GM18951 (cell line): ENCODE measurements at regions not wholly inside any gene's neighbourhood (a gene's known extent, or its start where the extent isn't known, plus 50 kb on each side); places are given as distances from the start of the nearest gene placed in this dataset.

Source experiments
- POLR2A ChIP-seq: IDR thresholded peaks from 4 replicates; pipeline ENCODE4 v1.6.1; 2011; ENCODE audit warnings: mild to moderate bottlenecking; ENCODE audit not compliant: insufficient read length, insufficient read depth; ENCODE audit errors: extremely low read depth
- in situ Hi-C: fragments of 300-500 bp; cut with MboI; formaldehyde crosslinking; loops from one replicate; pipeline ENCODE4 v1.12.0; 2022; ENCODE audit warnings: low sequenced_read_pairs, mixed read lengths, inconsistent platforms; ENCODE audit not compliant: unreplicated experiment

DNA sequence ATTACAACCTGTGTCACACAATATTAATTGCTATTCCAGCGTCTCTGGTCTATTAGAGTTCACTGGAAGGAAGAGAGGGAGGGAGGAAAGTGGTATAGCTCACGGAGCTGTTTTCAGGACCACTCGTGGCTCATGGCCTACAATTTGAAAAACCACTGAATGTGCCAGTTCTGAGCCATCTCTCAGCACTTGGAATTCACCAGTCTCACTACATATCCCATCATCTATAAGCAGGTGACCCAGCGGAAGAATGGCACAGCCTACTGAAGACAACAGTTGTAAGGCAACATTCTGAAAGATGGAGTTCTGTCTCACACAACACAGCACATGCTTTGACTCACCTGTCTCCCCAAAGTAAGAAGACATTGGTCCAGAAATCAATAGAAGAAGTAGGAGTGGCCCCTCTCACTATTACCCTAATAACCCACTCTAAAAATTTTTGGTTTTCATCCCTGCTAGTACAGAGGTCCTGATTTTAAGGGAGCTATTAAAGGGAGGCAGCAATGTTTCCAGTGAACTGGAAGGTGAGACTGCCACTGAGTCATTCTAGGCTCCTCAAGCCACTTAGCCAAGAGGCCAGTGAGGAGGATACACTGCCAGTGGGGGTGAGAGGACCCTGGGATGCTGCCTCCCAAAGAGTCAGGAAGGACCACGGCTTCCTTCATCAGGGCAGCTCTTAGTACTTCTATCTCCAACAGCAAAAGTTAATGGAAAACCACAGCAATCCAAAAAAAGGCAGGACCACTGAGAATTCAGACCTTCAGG lies 50.0 kb upstream of the DOCK9 start:
- in situ Hi-C loops, result no loop called here

DNA sequence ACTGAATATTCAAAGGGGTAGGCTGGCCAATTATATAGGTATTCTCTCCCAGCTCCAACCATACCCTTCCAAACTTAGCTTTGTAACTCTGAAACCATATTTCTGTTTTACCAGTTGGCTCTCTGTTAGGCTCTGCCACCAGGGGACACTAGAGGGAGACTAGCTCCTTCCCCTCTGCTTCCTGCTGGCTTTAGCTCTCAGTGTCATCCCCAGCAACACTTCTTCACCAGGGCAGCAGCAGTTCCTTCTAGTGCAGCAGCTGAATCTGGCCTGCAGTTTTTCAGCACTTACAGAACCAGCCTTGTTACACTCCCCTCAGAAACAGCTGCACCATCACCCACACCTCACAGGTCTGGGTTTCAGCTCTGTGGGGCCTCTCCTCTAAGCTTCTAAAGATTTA lies 51.0 kb upstream of the DOCK9 start:
- in situ Hi-C loops, result no loop called here
- TF ChIP-seq POLR2A, result no peak

More for the DNA sequence above, 50.0 kb upstream of the DOCK9 start:
- no peak for TF ChIP-seq POLR2A

DNA sequence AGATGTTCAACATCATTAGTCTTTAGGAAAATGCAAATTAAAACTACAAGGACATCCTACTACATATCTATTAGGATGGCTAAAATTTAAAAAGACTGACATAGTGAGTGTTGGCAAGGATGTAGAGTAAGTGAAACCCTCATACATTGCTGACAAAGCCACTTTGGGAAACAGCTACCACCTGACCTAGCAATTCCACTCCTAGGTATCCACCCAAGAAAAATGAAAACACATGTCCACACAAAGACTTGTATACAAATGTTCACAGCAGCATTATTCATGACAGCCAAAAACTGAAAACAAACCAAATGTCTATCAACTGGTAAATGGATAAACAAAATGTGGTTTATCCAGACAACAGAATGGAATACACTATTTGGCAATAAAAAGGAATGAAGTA lies 51.7 kb upstream of the DOCK9 start:
- in situ Hi-C loops, result no loop called here
- TF ChIP-seq POLR2A, result no peak

DNA sequence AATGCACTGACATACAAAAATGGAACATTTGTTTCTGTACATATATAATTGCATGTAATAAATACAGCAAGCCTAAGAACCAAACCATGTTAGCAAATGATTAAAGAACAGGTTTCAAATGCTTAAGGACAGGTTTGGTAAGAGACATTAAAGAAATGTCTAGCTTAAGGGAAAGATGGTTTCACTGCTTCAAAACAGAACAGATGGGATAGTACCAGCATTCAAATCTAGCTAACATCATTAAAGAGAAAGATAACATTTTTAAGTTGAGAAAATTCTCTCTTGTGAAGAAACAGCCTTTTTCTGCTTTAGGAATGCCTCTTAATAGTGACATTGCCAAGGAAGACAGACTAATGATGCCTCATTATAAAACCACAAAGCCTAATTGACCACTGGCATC lies 52.5 kb upstream of the DOCK9 start:
- in situ Hi-C loops, result no loop called here
- TF ChIP-seq POLR2A, result no peak

DNA sequence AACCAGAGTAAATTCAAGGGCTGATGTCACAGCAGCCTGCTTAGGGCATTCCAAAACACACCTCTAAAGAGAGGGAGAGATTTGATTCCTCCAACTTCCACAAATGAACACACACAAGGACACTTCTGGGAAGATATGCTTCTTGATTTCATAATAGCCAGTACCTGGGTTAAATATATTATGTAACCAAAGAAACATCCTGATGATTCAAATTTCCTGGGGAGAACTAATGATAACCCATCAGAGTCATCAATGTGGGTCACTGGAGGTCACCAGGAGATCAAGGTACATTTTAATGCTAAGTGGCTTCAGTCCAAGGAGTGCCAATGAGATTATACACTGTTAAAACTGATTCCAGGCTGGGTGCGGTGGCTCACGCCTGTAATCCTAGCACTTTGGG lies 54.0 kb upstream of the DOCK9 start:
- no peak for TF ChIP-seq POLR2A
- in situ Hi-C loops, result no loop called here

DNA sequence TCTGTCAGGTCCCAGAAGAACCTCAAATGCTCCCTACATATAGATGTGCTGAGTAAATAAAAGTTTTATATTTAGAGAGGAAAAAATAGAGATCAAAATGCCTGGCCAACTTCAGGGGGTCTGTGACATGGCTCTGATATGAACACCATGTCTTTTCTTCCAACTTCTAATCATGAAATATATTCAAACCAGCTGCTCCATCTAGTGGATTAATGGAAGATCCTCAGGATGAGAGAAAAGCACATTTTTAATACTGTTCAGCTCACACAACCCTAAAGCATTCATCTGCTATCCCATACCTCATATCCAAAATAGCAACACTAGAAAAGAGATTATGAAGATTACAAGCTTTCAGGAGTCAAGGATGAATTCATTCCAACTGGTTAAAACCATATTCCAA lies 56.0 kb upstream of the DOCK9 start:
- in situ Hi-C loops, result no loop called here
- no peak for TF ChIP-seq POLR2A

DNA sequence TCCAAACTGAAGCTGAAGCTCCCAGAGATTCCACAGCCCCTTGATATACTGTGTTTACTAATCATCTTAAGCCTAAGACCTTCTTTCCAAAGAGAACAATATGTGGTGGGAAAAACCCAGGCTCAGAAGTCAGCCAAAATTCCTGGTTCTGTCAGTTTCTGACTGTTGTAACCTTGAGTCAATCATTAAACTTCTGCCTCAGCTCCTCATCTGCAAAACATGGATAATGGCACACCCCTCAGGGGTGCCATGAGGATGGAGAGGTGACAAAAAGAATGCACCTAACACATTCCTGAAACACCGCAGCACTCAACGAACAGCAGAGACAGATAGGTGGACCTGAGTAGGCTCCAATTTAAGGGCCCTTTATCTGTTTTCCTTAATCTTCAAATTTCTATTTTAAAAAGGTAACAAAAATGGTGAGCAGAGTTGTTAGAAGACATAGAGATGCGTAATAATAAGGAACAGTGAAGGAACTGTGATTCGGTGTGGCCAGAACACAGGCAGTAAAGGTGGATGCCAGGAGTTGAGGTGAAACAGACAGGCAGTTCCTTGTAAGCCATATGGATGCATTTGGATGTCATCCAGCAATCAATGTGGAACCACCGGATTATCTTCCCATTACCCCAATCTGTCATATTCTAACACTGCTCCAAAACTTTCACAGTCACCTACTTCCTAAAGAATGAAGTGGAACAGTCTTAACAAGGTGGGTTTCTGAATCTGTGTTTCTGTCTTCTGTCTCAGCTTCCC lies 56.6 kb upstream of the DOCK9 start:
- TF ChIP-seq POLR2A, result no peak
- in situ Hi-C loops, result no loop called here

DNA sequence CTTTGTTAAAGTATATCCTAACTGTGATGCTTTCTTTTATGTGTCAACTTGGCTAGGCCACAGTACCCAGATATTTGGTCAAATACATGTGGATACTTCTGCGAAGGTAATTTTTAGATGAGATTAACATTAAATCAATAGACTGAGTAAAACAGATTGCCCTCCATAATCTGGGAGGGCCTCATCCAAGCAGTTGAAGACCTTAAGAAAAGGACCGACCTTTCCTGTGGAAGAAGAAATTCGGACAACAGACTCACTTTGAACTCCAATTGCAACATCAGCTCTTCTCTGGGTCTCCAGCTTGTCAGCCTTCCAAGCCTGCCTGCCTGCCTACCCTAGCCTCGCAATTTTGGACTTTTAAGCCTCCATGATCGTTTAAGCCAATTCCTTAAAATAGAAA lies 57.9 kb upstream of the DOCK9 start:
- no peak for TF ChIP-seq POLR2A
- in situ Hi-C loops, result no loop called here

DNA sequence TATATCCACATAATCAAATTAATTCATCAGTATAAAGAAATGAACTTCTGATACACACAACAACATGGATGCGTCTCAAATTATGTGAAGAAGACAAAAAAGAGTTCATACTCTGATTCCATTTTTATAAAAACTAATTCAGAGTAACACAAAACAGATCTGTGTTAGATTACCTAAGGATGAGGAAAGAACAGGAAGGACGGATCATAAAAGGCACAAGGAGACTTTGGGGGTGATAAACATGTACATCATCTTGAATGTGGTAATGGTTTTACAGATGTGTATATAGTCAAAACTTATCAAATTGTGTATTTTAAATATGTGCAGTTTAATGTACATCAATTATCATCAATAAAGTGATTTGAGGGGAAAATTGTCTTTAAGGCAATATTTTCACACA lies 59.9 kb upstream of the DOCK9 start:
- TF ChIP-seq POLR2A, result no peak
- in situ Hi-C loops, result no loop called here

DNA sequence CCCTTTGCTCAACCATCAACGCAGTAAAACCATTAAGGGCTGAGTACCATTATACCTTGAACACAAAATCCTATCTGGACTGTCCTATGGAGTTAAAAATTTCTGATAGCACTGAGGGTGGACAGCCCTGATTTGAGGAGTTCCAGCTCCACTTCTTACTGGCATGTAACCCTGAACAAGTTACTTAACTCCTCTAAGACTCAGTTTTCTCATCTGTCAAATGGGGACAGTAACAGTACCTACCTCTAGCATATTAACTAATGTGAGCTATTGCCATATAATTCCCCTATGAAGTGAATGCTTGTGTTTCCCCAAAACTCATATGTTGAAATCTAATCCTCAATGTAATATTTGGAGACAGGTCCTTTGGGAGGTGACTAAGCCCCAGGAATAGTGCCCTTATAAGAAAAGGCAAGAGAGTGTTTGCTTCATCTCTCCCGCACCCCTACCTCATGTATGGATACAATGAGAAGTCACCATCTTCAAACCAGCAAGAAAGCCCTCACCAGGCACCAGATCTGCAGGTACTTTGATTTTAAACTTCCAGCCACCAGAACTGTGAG lies 61.9 kb upstream of the DOCK9 start:
- in situ Hi-C loops, result no loop called here
- TF ChIP-seq POLR2A, result no peak

DNA sequence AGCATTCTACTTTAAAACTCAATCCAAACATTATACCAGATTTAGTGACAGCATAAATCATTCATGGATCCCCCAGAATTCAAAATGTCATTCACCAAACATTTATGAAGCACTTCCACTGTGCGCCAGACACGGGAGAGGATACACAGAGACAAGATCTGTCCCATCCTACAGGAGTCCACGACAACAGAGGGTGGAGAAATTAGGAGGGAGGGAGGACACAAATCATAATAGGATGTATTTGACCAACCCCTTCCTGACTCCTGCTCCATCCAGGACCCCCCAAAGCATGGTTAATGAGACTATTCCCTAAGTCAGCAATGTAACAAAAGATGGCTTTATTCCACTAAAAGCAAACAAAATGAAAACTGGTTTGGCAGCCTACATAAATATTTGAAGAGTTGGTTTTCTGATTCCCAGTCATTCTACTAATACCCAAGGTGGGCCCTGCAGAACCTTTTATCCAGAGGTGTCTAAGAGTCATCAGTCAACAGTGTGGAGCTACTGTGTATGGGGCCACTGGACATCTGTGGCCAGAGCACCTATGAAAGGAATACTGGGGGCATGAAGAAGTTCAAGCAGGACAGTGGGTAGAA lies 62.8 kb upstream of the DOCK9 start:
- in situ Hi-C loops, result no loop called here
- no peak for TF ChIP-seq POLR2A

DNA sequence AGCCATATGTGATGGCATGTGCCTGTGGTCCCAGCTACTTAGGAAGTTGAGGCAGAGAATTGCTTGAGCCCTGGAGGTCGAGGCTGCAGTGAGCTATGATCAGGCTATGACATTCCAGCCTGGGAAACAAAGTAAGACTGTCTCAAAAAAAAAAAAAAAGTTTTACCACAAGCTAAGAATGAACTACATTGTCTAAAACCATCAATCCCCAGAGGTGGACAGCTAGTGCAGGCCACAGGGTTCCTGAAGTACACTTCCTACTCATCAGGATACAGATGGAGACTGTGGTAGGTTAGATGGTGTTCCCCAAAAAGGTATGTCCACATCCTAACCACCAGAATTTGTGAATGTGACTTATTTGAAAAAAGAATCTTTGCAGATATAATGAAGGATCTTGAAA lies 63.5 kb upstream of the DOCK9 start:
- in situ Hi-C loops, result no loop called here
- TF ChIP-seq POLR2A, result no peak

DNA sequence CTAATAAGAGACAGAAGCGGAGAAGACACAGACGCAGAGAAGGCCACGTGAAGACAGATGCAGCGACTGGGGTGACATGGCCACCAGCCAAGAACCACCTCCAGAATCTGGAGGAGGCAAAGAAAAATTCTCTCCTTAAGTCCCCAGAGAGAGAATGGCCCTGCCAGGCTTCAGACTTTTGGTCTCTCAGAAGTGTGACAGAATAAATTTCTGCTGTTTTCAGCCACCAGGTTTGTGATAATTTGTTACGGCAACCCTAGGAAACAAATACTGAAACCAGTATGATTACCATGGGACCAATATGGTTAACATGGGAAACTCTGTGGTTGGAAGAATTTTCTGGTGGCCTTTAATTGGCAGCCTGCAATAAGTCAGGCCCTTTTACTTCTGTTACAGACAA lies 63.9 kb upstream of the DOCK9 start:
- no peak for TF ChIP-seq POLR2A
- in situ Hi-C loops, result no loop called here

DNA sequence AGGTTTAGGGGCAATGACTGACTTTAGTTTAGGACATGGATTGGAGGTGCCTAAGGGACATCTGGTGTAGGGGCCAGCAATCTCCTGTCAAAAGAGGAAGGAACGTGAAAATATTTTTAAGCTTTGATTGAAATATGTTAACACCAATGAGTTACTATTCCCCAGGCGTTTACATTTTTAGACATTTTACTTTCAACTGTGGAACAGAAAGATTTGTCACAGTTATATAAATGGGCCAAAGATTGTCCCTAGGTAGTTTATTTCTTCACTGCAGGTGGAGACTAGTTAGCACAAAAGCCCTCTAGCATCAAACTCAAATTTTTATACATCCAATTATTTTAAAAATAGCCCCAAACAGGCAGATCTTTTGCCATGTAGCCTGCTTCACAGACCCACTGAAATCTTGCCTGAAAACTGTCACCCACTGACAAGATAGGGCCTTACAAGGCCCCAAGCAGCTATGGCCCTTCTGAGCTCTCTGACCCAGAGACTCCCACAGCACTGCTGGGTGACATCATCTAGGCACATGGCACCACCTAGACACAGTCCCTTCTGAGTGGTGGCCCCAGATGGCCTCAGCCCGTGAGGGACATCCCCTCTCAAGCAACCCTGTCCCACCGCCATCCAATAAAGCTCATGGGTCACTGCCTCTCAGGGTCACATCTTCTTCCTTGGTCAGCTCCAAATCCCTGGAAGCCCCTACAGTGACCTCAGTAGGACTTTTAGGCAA lies 64.8 kb upstream of the DOCK9 start:
- TF ChIP-seq POLR2A, result no peak
- in situ Hi-C loops, result no loop called here
